H1 (cell line): ENCODE measurements at regions not wholly inside any gene's neighbourhood (a gene's known extent, or its start where the extent isn't known, plus 50 kb on each side); places are given as distances from the start of the nearest gene placed in this dataset.

Source experiments
- BCL11A ChIP-seq, 2 experiments: IDR thresholded peaks; one replicate each; pipeline ENCODE4 v1.6.1; 2011; ENCODE audit warnings: low read depth in 2 of 2, low read length in 2 of 2, mild to moderate bottlenecking in 2 of 2
- BRCA1 ChIP-seq: IDR thresholded peaks from 2 replicates; pipeline ENCODE4 v1.6.1; 2012; ENCODE audit warnings: low read depth, low read length, improper control_type of control experiment
- GTF2F1 ChIP-seq: IDR thresholded peaks from 2 replicates; pipeline ENCODE4 v1.6.1; 2012; ENCODE audit warnings: low read depth, low read length, improper control_type of control experiment, borderline replicate concordance
- NANOG ChIP-seq: IDR thresholded peaks from 2 replicates; pipeline ENCODE4 v1.6.1; 2011; ENCODE audit warnings: low read length, low read depth, mild to moderate bottlenecking, inconsistent platforms; ENCODE audit not compliant: insufficient read depth, poor library complexity, severe bottlenecking
- TF ChIP-seq, protein P1 (sequence below), 3 experiments: IDR thresholded peaks; 1 replicate in 2 of 3; 2 replicates in 1 of 3; pipeline versions ENCODE4 v1.5.1 to v1.6.1; 2011; ENCODE audit warnings: low read length in 3 of 3, mild to moderate bottlenecking in 3 of 3, inconsistent platforms in 2 of 3, low read depth in 1 of 3, moderate library complexity in 1 of 3; ENCODE audit not compliant: insufficient read depth in 1 of 3; ENCODE audit errors: control extremely low read depth in 1 of 3

DNA sequence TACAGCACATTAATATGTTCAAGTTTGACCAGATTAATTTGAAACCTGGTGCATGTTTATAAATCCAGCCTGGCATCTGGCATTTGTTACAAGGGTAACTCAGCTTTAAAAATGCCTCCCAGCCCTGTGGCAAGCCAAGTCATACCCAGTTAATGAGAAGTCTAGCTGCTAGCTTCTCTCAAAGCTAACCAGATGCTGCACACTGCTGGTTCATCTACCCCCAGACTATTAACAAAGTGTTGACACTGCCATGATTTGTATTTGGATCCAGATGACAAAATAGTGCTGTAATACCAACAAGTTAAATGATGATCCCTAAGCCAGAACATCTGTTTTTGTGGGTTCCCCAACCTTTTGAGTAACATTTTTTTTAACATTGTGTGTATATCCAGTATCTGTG lies 573.7 kb upstream of the DAB2 start:
- TF ChIP-seq BCL11A (IDR thresholded peaks at IDR 0.05; ENCODE audit: low read depth in 2 of 2, low read length in 2 of 2), result no peak
- TF ChIP-seq, protein P1, sequence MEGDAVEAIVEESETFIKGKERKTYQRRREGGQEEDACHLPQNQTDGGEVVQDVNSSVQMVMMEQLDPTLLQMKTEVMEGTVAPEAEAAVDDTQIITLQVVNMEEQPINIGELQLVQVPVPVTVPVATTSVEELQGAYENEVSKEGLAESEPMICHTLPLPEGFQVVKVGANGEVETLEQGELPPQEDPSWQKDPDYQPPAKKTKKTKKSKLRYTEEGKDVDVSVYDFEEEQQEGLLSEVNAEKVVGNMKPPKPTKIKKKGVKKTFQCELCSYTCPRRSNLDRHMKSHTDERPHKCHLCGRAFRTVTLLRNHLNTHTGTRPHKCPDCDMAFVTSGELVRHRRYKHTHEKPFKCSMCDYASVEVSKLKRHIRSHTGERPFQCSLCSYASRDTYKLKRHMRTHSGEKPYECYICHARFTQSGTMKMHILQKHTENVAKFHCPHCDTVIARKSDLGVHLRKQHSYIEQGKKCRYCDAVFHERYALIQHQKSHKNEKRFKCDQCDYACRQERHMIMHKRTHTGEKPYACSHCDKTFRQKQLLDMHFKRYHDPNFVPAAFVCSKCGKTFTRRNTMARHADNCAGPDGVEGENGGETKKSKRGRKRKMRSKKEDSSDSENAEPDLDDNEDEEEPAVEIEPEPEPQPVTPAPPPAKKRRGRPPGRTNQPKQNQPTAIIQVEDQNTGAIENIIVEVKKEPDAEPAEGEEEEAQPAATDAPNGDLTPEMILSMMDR (IDR thresholded peaks at IDR 0.05; ENCODE audit: control extremely low read depth in 1 of 3, insufficient read depth in 1 of 3, low read depth in 1 of 3, low read length in 3 of 3), result no peak
- TF ChIP-seq BRCA1, result no peak
- no peak for TF ChIP-seq NANOG
- TF ChIP-seq GTF2F1, result no peak
